ENCODE measurements at regions not wholly inside any gene's neighbourhood (a gene's known extent, or its start where the extent isn't known, plus 50 kb on each side); places are given as distances from the start of the nearest gene placed in this dataset.

GRCh38 chr9:91111876-91112275, 249.8 kb downstream of the AUH start:
- H3K36me3 ChIP-seq (ENCODE audit: insufficient read depth, low read length): no peaks in the 10 kb centered on the region
- Mint-ChIP-seq H3K9me3 (ENCODE audit: unreplicated experiment) (peaks cover 23% of the 10 kb centered on the region), H3K4me1 (ENCODE audit: low read depth, unreplicated experiment) (no peaks in the 10 kb centered on the region), H3K36me3 (ENCODE audit: low read depth, unreplicated experiment) (peaks cover 8% of the 10 kb centered on the region), H3K4me3 (ENCODE audit: unreplicated experiment) (no peak overlapping the region), H3K27me3 (ENCODE audit: low read depth, unreplicated experiment) (peaks cover 5% of the 10 kb centered on the region), H3K27ac (ENCODE audit: unreplicated experiment) (no peak overlapping the region)
- DNase-seq (ENCODE audit: low read depth) (no peak), FAIRE-seq (no peak)
- peaks cover 3% of the 10 kb centered on the region for H3K27me3 ChIP-seq (ENCODE audit: insufficient read depth, low read length)
- TF ChIP-seq CTCF (IDR thresholded peaks at IDR 0.05; ENCODE audit: insufficient read depth, low read depth, low read length): no peak
- TF ChIP-seq EZH2 (IDR thresholded peaks at IDR 0.05; ENCODE audit: insufficient read depth, low read length): no peak
- no peak overlapping the region for H2AFZ ChIP-seq (ENCODE audit: low read depth, low read length)
- no peaks in the 10 kb centered on the region for H3K4me1 ChIP-seq (ENCODE audit: insufficient read depth, low read length)
- no peaks in the 10 kb centered on the region for H3K9me3 ChIP-seq (ENCODE audit: insufficient read depth, low read depth, low read length)
- no peaks in the 10 kb centered on the region for H3K79me2 ChIP-seq (ENCODE audit: insufficient read depth, low read length)
- H4K20me1 ChIP-seq (ENCODE audit: insufficient read depth, low read length): no peaks in the 10 kb centered on the region
- no peak overlapping the region for H3K4me2 ChIP-seq (ENCODE audit: low read length)
- H3K27ac ChIP-seq (ENCODE audit: low read depth, low read length): no peak overlapping the region
- H3K9ac ChIP-seq (ENCODE audit: low read length): no peak overlapping the region
- H3K4me3 ChIP-seq (ENCODE audit: insufficient read depth, low read depth, low read length): no peak overlapping the region

GRCh38 chr9:91113016-91113415, 248.7 kb downstream of the AUH start:
- H3K9ac ChIP-seq (ENCODE audit: low read length): no peak overlapping the region
- Mint-ChIP-seq H3K9me3 (ENCODE audit: unreplicated experiment) (peaks cover 23% of the 10 kb centered on the region), H3K27ac (ENCODE audit: unreplicated experiment) (no peak overlapping the region), H3K36me3 (ENCODE audit: low read depth, unreplicated experiment) (peaks cover 5% of the 10 kb centered on the region), H3K4me1 (ENCODE audit: low read depth, unreplicated experiment) (no peaks in the 10 kb centered on the region), H3K27me3 (ENCODE audit: low read depth, unreplicated experiment) (peaks cover 5% of the 10 kb centered on the region), H3K4me3 (ENCODE audit: unreplicated experiment) (no peak overlapping the region)
- peaks cover 2% of the 10 kb centered on the region for H3K4me1 ChIP-seq (ENCODE audit: insufficient read depth, low read length)
- H3K79me2 ChIP-seq (ENCODE audit: insufficient read depth, low read length): no peaks in the 10 kb centered on the region
- H4K20me1 ChIP-seq (ENCODE audit: insufficient read depth, low read length): no peaks in the 10 kb centered on the region
- no peaks in the 10 kb centered on the region for H3K36me3 ChIP-seq (ENCODE audit: insufficient read depth, low read length)
- TF ChIP-seq CTCF (IDR thresholded peaks at IDR 0.05; ENCODE audit: insufficient read depth, low read depth, low read length): no peak
- no peak for TF ChIP-seq EZH2 (IDR thresholded peaks at IDR 0.05; ENCODE audit: insufficient read depth, low read length)
- no peak overlapping the region for H3K4me2 ChIP-seq (ENCODE audit: low read length)
- H3K4me3 ChIP-seq (ENCODE audit: insufficient read depth, low read depth, low read length): no peak overlapping the region
- DNase-seq (ENCODE audit: low read depth): no peak
- H3K9me3 ChIP-seq (ENCODE audit: insufficient read depth, low read depth, low read length): no peaks in the 10 kb centered on the region
- peaks cover 3% of the 10 kb centered on the region for H3K27me3 ChIP-seq (ENCODE audit: insufficient read depth, low read length)
- FAIRE-seq: no peak
- H2AFZ ChIP-seq (ENCODE audit: low read depth, low read length): no peak overlapping the region
- no peak overlapping the region for H3K27ac ChIP-seq (ENCODE audit: low read depth, low read length)

GRCh38 chr9:91114450-91114849, 247.3 kb downstream of the AUH start:
- Histone ChIP-seq H3K4me1 (ENCODE audit: insufficient read depth, low read length) (peaks cover 17% of the 10 kb centered on the region), H3K27ac (ENCODE audit: low read depth, low read length) (no peak overlapping the region), H3K27me3 (ENCODE audit: insufficient read depth, low read length) (peaks cover 3% of the 10 kb centered on the region), H3K79me2 (ENCODE audit: insufficient read depth, low read length) (no peaks in the 10 kb centered on the region), H3K9me3 (ENCODE audit: insufficient read depth, low read depth, low read length) (no peaks in the 10 kb centered on the region), H3K4me2 (ENCODE audit: low read length) (no peak overlapping the region), H4K20me1 (ENCODE audit: insufficient read depth, low read length) (no peaks in the 10 kb centered on the region), H3K36me3 (ENCODE audit: insufficient read depth, low read length) (no peaks in the 10 kb centered on the region), H3K9ac (ENCODE audit: low read length) (no peak overlapping the region), H3K4me3 (ENCODE audit: insufficient read depth, low read depth, low read length) (no peak overlapping the region), H2AFZ (ENCODE audit: low read depth, low read length) (no peak overlapping the region)
- H3K27ac Mint-ChIP-seq (ENCODE audit: unreplicated experiment): no peak overlapping the region
- H3K27me3 Mint-ChIP-seq (ENCODE audit: low read depth, unreplicated experiment): peaks cover 5% of the 10 kb centered on the region
- FAIRE-seq (no peak), DNase-seq (ENCODE audit: low read depth) (no peak)
- TF ChIP-seq CTCF (IDR thresholded peaks at IDR 0.05; ENCODE audit: insufficient read depth, low read depth, low read length) (no peak), EZH2 (IDR thresholded peaks at IDR 0.05; ENCODE audit: insufficient read depth, low read length) (no peak)
- H3K9me3 Mint-ChIP-seq (ENCODE audit: unreplicated experiment): peaks cover 23% of the 10 kb centered on the region
- peaks cover 5% of the 10 kb centered on the region for H3K36me3 Mint-ChIP-seq (ENCODE audit: low read depth, unreplicated experiment)
- H3K4me3 Mint-ChIP-seq (ENCODE audit: unreplicated experiment): no peak overlapping the region
- peaks cover 12% of the 10 kb centered on the region for H3K4me1 Mint-ChIP-seq (ENCODE audit: low read depth, unreplicated experiment)

Measured in astrocyte (in vitro differentiated cells and primary cell).